ENCODE measurements at regions not wholly inside any gene's neighbourhood (a gene's known extent, or its start where the extent isn't known, plus 50 kb on each side); places are given as distances from the start of the nearest gene placed in this dataset.

DNA sequence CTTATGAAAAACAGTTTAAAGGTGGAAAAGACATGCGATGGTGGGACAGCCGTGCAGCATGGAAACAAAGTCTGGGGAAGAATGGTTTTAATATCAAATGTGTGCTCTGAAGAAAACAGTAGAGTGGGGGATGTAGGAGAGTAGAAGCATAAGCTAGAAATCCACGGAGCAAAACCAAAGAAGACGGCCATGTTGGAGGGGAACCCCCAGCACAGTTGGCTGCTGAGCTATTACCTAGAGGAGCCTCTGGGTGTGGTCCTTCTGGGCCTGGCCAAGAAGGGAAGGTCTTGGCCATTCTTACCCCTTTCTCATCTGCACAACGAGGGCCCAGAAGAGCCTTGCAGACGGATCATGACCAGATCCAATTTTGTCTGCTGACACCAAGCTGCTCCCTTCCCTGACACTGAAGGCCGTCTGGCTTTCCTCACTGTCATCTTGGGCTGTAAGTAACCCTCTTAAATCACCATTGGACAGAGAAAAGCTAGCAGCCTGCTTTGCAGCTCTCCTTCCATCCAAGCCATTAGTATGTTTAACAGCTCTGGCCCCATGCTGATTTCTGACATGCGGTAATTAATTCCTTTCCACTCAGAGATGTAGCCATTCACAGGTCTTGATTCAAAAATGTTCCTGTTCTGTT lies 189.5 kb downstream of the SEC61B start:
- TF ChIP-seq POLR2AphosphoS5 (IDR thresholded peaks at IDR 0.05; ENCODE audit: low read depth, low read length) (no peak), TAF1 (IDR thresholded peaks at IDR 0.05; ENCODE audit: low read depth, low read length) (no peak)

Data from GM12891 (cell line).